ENCODE measurements at regions not wholly inside any gene's neighbourhood (a gene's known extent, or its start where the extent isn't known, plus 50 kb on each side); places are given as distances from the start of the nearest gene placed in this dataset.

DNA sequence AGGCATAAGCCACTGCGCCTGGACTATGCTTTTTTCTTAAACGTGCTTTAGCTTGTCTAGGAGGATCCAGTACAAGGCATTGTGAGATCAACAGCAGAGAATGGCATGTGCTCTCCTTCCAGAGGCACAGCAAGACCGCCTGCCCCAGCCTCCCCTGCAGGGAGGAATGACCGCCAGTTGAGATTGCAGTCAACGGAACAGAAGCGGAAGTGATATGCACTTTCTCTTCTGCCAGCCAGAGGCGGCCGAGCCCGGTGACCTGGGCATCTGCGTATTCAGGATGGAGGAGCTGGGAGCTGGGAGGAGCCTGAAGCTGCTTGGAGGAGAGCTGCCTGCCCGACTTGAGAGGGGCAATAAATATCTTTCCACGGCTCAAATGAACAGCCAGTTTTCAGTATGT lies 243.0 kb downstream of the CTTN start:
- no peak for TF ChIP-seq CTCF (conservative IDR thresholded peaks at IDR 0.05)
- Histone ChIP-seq H4K5ac (ENCODE audit: insufficient read length, low read depth, low read length) (no peak overlapping the region), H3K4ac (ENCODE audit: low read depth, low read length) (no peak overlapping the region), H3K14ac (ENCODE audit: insufficient read depth, low read length) (no peak overlapping the region), H4K20me1 (ENCODE audit: control insufficient read depth, insufficient read depth, insufficient read length) (no peaks in the 10 kb centered on the region), H2AK5ac (ENCODE audit: insufficient read length, low read length) (no peak overlapping the region), H4K91ac (ENCODE audit: insufficient read length, low read depth, low read length) (no peak overlapping the region), H3K27me3 (ENCODE audit: insufficient read depth, low read length) (no peaks in the 10 kb centered on the region), H3K23me2 (ENCODE audit: insufficient read length, low read depth, low read length, poor library complexity, severe bottlenecking) (no peaks in the 10 kb centered on the region), H3K79me2 (ENCODE audit: insufficient read depth, low read length) (peaks cover 4% of the 10 kb centered on the region; the same call in 1 of the 2 replicates), H4K8ac (replicated peaks; ENCODE audit: insufficient read length, low read depth, low read length) (no peak overlapping the region), H3K23ac (ENCODE audit: insufficient read length, low read depth, low read length) (no peak overlapping the region), H3K9me3 (ENCODE audit: control insufficient read depth, low read depth, low read length) (no peaks in the 10 kb centered on the region), H3K56ac (ENCODE audit: insufficient read length, low read depth, low read length) (no peak overlapping the region), H3K79me1 (ENCODE audit: insufficient read depth, low read depth, low read length, poor library complexity, severe bottlenecking) (no peaks in the 10 kb centered on the region), H3K9ac (ENCODE audit: extremely low read depth, insufficient read length, low read length) (no peak overlapping the region), H3K4me2 (ENCODE audit: insufficient read depth, insufficient read length, low read length) (no peak overlapping the region), H2BK5ac (ENCODE audit: insufficient read length, low read length) (no peak overlapping the region), H3K27ac (ENCODE audit: insufficient read length, low read depth, low read length) (no peak overlapping the region), H3K18ac (ENCODE audit: insufficient read length, low read depth, low read length) (no peak overlapping the region), H2BK12ac (ENCODE audit: insufficient read length, low read depth, low read length) (no peak overlapping the region), H2BK120ac (ENCODE audit: low read depth, low read length, poor library complexity, severe bottlenecking) (no peak overlapping the region), H3T11ph (ENCODE audit: low read length) (no peak overlapping the region), H3K4me1 (ENCODE audit: insufficient read depth, low read length) (peaks cover 22% of the 10 kb centered on the region), H2BK20ac (ENCODE audit: low read depth, low read length, poor library complexity, severe bottlenecking) (no peak overlapping the region), H2AFZ (ENCODE audit: low read length) (no peak overlapping the region), H2BK15ac (ENCODE audit: low read depth, low read length) (no peak overlapping the region)
- H3K9me3 Mint-ChIP-seq = no peaks in the 10 kb centered on the region
- peak; percentile 61 for DNase-seq
- H3K36me3 Mint-ChIP-seq (ENCODE audit: insufficient read depth in 1 of 3, low read depth in 3 of 3) = peaks cover 0 to 6% (median 0%) of the 10 kb centered on the region in 3 experiments; a peak in 2 of 7 replicates
- peak overlapping the region in 1 of 3 experiments; percentile 92; a peak in 2 of 7 replicates for H3K27ac Mint-ChIP-seq
- peaks cover 3% of the 10 kb centered on the region for H3K27me3 Mint-ChIP-seq (ENCODE audit: low read depth)
- H3K4me3 Mint-ChIP-seq = no peak overlapping the region
- peaks cover 54 to 59% of the 10 kb centered on the region in 2 experiments for H3K4me1 Mint-ChIP-seq
- no CpG with 5 or more reads among the region's 12 CpGs for WGBS (ENCODE audit: extremely low coverage, insufficient read length, low lambda C conversion rate)
